Prostate gland (tissue), 2 donors: ENCODE measurements at regions not wholly inside any gene's neighbourhood (a gene's known extent, or its start where the extent isn't known, plus 50 kb on each side); places are given as distances from the start of the nearest gene placed in this dataset.

Source experiments
- DNase-seq: peaks from one replicate; pipeline ENCODE4 v3.0.0-alpha.2; 2019; ENCODE audit warnings: low spot score
- H3K27ac ChIP-seq, 2 donors: fragments of 200-600 bp; sonication (generic); 2 replicates each; pipeline ENCODE4 v1.5.1; 2017 to 2019
- H3K27me3 ChIP-seq: fragments of 200-600 bp; sonication (generic); replicated peaks from 2 replicates; pipeline ENCODE4 v1.5.1; 2019; ENCODE audit not compliant: insufficient read depth
- H3K36me3 ChIP-seq, 2 donors: fragments of 200-600 bp; sonication (generic); 1 replicate in 1 of 2; 2 replicates in 1 of 2; pipeline versions ENCODE4 v1.5.1 to v1.8.1; 2017 to 2019
- H3K4me1 ChIP-seq: fragments of 200-600 bp; sonication (generic); replicated peaks from 2 replicates; pipeline ENCODE4 v1.5.1; 2019
- H3K4me3 ChIP-seq, 2 donors: fragments of 200-600 bp; sonication (generic); 2 replicates each; pipeline ENCODE4 v1.5.1; 2017 to 2019
- H3K9me3 ChIP-seq: fragments of 200-600 bp; sonication (generic); 2 replicates; pipeline ENCODE4 v1.5.1; 2017
- CTCF ChIP-seq, 4 experiments: fragments of 200-600 bp in 2 of 4; fragments of 450-650 bp in 2 of 4; sonication (generic) in 2 of 4; IDR thresholded peaks; 1 replicate in 3 of 4; 2 replicates in 1 of 4; pipeline ENCODE4 v1.5.1; 2016 to 2019; ENCODE audit warnings: antibody characterized with exemption in 4 of 4, mild to moderate bottlenecking in 2 of 4, moderate library complexity in 2 of 4
- WGBS: methylation state at CpG from one replicate; pipeline ENCODE4 v1.1.5; 2018; 5-methylcytosine and 5-hydroxymethylcytosine counted together
- intact Hi-C: fragments of 100-400 bp; cut with DNase I; formaldehyde crosslinking; loops from one replicate; pipeline ENCODE4 v1.14.2; 2022
- small RNA-seq, 2 donors: library from RNA; depleted of rRNA; stranded (forward); fragments of <200 nt; gene quantifications; one replicate each; pipeline ENCODE3, GENCODE V24; 2016

GRCh38 chr10:125212150-125212809 lies 51.9 kb upstream of the CTBP2 start:
- no peaks in the 10 kb centered on the region for H3K27me3 ChIP-seq
- no peaks in the 10 kb centered on the region for H3K9me3 ChIP-seq
- WGBS, result 67% methylated on average over 6 of the region's 6 CpGs
- no peaks in the 10 kb centered on the region for H3K36me3 ChIP-seq
- no peak overlapping the region for H3K27ac ChIP-seq
- H3K4me1 ChIP-seq, result no peaks in the 10 kb centered on the region
- no peak overlapping the region for H3K4me3 ChIP-seq
- intact Hi-C loops, result no loop called here
- TF ChIP-seq CTCF (IDR thresholded peaks at IDR 0.05), result no peak
- no peak for DNase-seq

Small RNAs in the stretch of these regions (small RNA-seq; reads per million reads assigned to genes)
- 0 reads per million in 2 donors for gene RPS27P18
